ENCODE measurements at regions not wholly inside any gene's neighbourhood (a gene's known extent, or its start where the extent isn't known, plus 50 kb on each side); places are given as distances from the start of the nearest gene placed in this dataset.

DNA sequence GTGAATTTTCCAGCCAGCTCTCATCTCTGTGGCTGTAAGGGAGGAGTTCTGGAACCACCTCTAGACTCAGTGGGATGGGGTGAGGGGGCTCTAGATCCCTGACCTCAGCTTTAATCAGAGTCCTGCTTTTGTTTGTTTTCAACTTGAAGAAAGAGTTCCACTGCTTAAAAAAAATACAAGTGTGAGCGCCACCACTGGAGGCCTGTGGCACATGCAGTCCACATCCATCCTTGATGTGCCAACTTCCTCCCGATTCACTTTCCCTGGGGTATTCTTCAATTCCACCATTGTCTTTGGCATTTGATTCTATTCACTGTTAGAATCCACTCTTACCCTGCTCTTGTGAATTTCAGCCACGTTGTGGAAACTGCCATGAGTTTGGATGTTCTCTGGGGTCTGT is 62.4 kb upstream of the GJB6 start:
- TF ChIP-seq, protein P1, sequence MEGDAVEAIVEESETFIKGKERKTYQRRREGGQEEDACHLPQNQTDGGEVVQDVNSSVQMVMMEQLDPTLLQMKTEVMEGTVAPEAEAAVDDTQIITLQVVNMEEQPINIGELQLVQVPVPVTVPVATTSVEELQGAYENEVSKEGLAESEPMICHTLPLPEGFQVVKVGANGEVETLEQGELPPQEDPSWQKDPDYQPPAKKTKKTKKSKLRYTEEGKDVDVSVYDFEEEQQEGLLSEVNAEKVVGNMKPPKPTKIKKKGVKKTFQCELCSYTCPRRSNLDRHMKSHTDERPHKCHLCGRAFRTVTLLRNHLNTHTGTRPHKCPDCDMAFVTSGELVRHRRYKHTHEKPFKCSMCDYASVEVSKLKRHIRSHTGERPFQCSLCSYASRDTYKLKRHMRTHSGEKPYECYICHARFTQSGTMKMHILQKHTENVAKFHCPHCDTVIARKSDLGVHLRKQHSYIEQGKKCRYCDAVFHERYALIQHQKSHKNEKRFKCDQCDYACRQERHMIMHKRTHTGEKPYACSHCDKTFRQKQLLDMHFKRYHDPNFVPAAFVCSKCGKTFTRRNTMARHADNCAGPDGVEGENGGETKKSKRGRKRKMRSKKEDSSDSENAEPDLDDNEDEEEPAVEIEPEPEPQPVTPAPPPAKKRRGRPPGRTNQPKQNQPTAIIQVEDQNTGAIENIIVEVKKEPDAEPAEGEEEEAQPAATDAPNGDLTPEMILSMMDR (IDR thresholded peaks at IDR 0.05): no peak
- TF ChIP-seq POLR2A (IDR thresholded peaks at IDR 0.05): no peak
